OCI-LY3 (cell line): ENCODE measurements at regions not wholly inside any gene's neighbourhood (a gene's known extent, or its start where the extent isn't known, plus 50 kb on each side); places are given as distances from the start of the nearest gene placed in this dataset.

Source experiments
- CTCF ChIP-seq: fragments of 200-600, 300-600 bp; sonication (generic); IDR thresholded peaks from 2 replicates; pipeline ENCODE4 v1.5.1; 2014; ENCODE audit warnings: antibody characterized with exemption, low read length, low read depth
- EZH2phosphoT487 ChIP-seq: fragments of 200-600 bp; shearing (Covaris generic); IDR thresholded peaks from 2 replicates; pipeline ENCODE4 v1.6.1; 2018; ENCODE audit warnings: antibody characterized with exemption, mixed run types, low read depth

GRCh38 chrX:25762656-25763055, 375.5 kb upstream of the MAGEB18 start:
- TF ChIP-seq CTCF (no peak), EZH2phosphoT487 (no peak)
